Lower leg skin (tissue), 4 donors: ENCODE measurements at regions not wholly inside any gene's neighbourhood (a gene's known extent, or its start where the extent isn't known, plus 50 kb on each side); places are given as distances from the start of the nearest gene placed in this dataset.

Experiments
- DNase-seq, 2 donors: peaks; one replicate each; pipeline ENCODE4 v3.0.0-alpha.2; 2019; ENCODE audit warnings: low spot score in 2 of 2
- H3K4me3 ChIP-seq: fragments of 200-600 bp; sonication (generic); 2 replicates; pipeline ENCODE4 v1.5.1; 2017; ENCODE audit warnings: mild to moderate bottlenecking, low read depth; ENCODE audit not compliant: poor library complexity, severe bottlenecking
- CTCF ChIP-seq, 3 donors: fragments of 450-650 bp; IDR thresholded peaks; one replicate each; pipeline ENCODE4 v1.5.1; 2016; ENCODE audit warnings: antibody characterized with exemption in 3 of 3, mild to moderate bottlenecking in 3 of 3, moderate library complexity in 2 of 3
- POLR2A ChIP-seq, 2 donors: fragments of 450-650 bp; IDR thresholded peaks; one replicate each; pipeline ENCODE4 v1.6.1; 2016 to 2017; ENCODE audit warnings: antibody characterized with exemption in 2 of 2, mild to moderate bottlenecking in 1 of 2, moderate library complexity in 1 of 2
- WGBS, 2 donors: methylation state at CpG; one replicate each; pipeline ENCODE4 v1.1.5; 2018; 5-methylcytosine and 5-hydroxymethylcytosine counted together
- intact Hi-C: fragments of 100-400 bp; cut with DNase I; formaldehyde crosslinking; loops from one replicate; pipeline ENCODE4 v1.15.0; 2023; ENCODE audit warnings: low total_unique reads

- intact Hi-C loops = no loop called here
- no peak for DNase-seq
- no peak for TF ChIP-seq CTCF (IDR thresholded peaks at IDR 0.05)
- no peak for TF ChIP-seq POLR2A (IDR thresholded peaks at IDR 0.05)
- no peak overlapping the region for H3K4me3 ChIP-seq
These were observed 462.8 kb downstream of the KCNJ3 start for GRCh38 chr2:155161314-155161713.

- intact Hi-C loops = no loop called here
- no peak overlapping the region for H3K4me3 ChIP-seq
- TF ChIP-seq CTCF (IDR thresholded peaks at IDR 0.05) (no peak), POLR2A (IDR thresholded peaks at IDR 0.05) (no peak)
These were observed 459.2 kb downstream of the KCNJ3 start for GRCh38 chr2:155157711-155158110.

GRCh38 chr2:155157065-155157464 is 458.6 kb downstream of the KCNJ3 start:
- H3K4me3 ChIP-seq = no peak overlapping the region
- DNase-seq = no peak
- 60 to 61% methylated on average over 3 of the region's 3 CpGs for WGBS, 2 donors
- TF ChIP-seq CTCF (IDR thresholded peaks at IDR 0.05) = no peak
- TF ChIP-seq POLR2A (IDR thresholded peaks at IDR 0.05) = no peak
- intact Hi-C loops = no loop called here

More at GRCh38 chr2:155157711-155158110, 459.2 kb downstream of the KCNJ3 start:
- 44 to 58% methylated on average over 2 of the region's 2 CpGs for WGBS, 2 donors
- DNase-seq = no peak

GRCh38 chr2:155151945-155152344 is 453.4 kb downstream of the KCNJ3 start:
- TF ChIP-seq CTCF (IDR thresholded peaks at IDR 0.05) = no peak
- TF ChIP-seq POLR2A (IDR thresholded peaks at IDR 0.05) = no peak
- no peak for DNase-seq
- no peak overlapping the region for H3K4me3 ChIP-seq
- intact Hi-C loops = no loop called here
- 76 to 81% methylated on average over 2 of the region's 2 CpGs for WGBS, 2 donors

- DNase-seq = no peak
- no peak overlapping the region for H3K4me3 ChIP-seq
- no peak for TF ChIP-seq CTCF (IDR thresholded peaks at IDR 0.05)
- TF ChIP-seq POLR2A (IDR thresholded peaks at IDR 0.05) = no peak
- intact Hi-C loops = no loop called here
These were observed 453.0 kb downstream of the KCNJ3 start for GRCh38 chr2:155151472-155151871.

GRCh38 chr2:155145758-155146229 is 447.3 kb downstream of the KCNJ3 start:
- TF ChIP-seq POLR2A (IDR thresholded peaks at IDR 0.05) = no peak
- TF ChIP-seq CTCF (IDR thresholded peaks at IDR 0.05) = no peak
- no peak for DNase-seq
- intact Hi-C loops = no loop called here
- no peak overlapping the region for H3K4me3 ChIP-seq
- 46 to 61% methylated on average over 3 of the region's 3 CpGs for WGBS, 2 donors
